Activated B cell treated with CpG ODN at 0.5 μM for 24 hours (primary cell): ENCODE measurements at regions not wholly inside any gene's neighbourhood (a gene's known extent, or its start where the extent isn't known, plus 50 kb on each side); places are given as distances from the start of the nearest gene placed in this dataset.

Source experiments
- ATAC-seq: fragments of 200-7000 bp; cut with Tn5 transposase; one replicate; pipeline ENCODE4 v1.10.0; 2021; ENCODE audit warnings: low read depth, mild to moderate bottlenecking, moderate library complexity
- CTCF ChIA-PET: fragments of 350-600 bp; sonication (Branson Sonifier 250); formaldehyde crosslinking; loops from one replicate; lab custom pipeline; 2021; ENCODE audit warnings: antibody characterized with exemption; lab: Charles Lee
- POLR2A ChIA-PET: fragments of 350-600 bp; sonication (Branson Sonifier 250); formaldehyde crosslinking; loops from one replicate; lab custom pipeline; 2021; ENCODE audit warnings: antibody characterized with exemption; lab: Charles Lee
- DNase-seq: peaks from one replicate; pipeline ENCODE4 v3.0.0; 2022
- H3K27ac Mint-ChIP-seq: one replicate; pipeline ENCODE4 v1.8.0; 2020; ENCODE audit warnings: mixed read lengths
- H3K27me3 Mint-ChIP-seq: one replicate; pipeline ENCODE4 v1.8.0; 2021; ENCODE audit warnings: mixed read lengths
- H3K36me3 Mint-ChIP-seq: one replicate; pipeline ENCODE4 v1.8.0; 2021; ENCODE audit warnings: low read depth, mixed read lengths
- H3K4me1 Mint-ChIP-seq: one replicate; pipeline ENCODE4 v1.8.0; 2021; ENCODE audit warnings: mixed read lengths
- H3K4me3 Mint-ChIP-seq: one replicate; pipeline ENCODE4 v1.8.0; 2020; ENCODE audit warnings: mild to moderate bottlenecking, mixed read lengths
- H3K9me3 Mint-ChIP-seq: one replicate; pipeline ENCODE4 v1.8.0; 2020; ENCODE audit warnings: mixed read lengths
- intact Hi-C: fragments of 100-400 bp; cut with micrococcal nuclease; formaldehyde crosslinking; loops from one replicate; pipeline ENCODE4 v1.15.1; 2024
- TF ChIP-seq, protein P1 (sequence below): fragments of 200-600 bp; IDR thresholded peaks from one replicate; pipeline ENCODE4 v1.8.0; 2022; ENCODE audit warnings: antibody characterized with exemption, mild to moderate bottlenecking

DNA sequence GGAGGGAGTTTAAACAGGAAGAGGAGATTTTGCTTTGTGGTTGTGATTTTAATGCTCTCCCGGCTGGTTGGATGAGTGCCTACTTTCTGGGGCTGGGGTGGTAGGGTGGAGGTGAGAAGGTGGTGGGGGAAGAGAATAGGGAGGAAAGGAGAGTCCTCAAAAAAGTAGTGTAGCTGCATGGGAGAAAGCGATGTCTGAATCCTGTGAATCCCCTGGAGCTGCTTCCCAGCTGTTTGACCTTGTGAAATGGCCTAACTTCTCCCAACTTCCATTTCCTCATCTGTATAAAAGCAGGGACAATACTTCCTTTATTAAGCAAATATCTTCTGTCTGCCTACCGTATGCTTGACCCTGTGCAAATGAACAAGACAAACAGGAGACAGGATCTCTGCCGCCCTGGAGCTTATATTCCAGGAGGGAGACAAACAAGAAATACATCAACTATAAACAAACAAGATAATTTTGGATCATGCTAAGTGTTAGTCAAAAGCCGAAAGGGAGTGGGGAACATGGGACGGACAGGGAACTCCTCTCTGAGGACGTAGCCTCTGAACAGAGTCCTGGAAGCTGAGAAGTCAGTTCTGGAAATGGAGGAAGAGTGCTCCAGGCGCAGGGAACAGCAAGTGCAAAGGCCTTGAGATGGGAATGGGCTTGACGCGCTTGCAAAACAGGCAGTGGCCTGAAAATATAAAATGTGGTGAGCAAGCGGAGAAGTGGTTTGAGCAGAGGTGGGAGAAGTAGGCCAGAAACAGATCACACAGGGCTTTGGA lies 103.5 kb downstream of the SPRY4 start:
- intact Hi-C loops: loop anchor here (5.0 to 10.0 kb wide), 4 partner anchors 106 to 1954 kb away; partner anchors contain the start of genes KCTD16, SPRY4 and YIPF5
- ATAC-seq (no peak), DNase-seq (no peak)
- ChIA-PET POLR2A (no interaction called here), CTCF (no interaction called here)
- Mint-ChIP-seq H3K4me3 (no peak overlapping the region), H3K27ac (no peak overlapping the region), H3K9me3 (peaks cover 2% of the 10 kb centered on the region), H3K36me3 (no peaks in the 10 kb centered on the region), H3K4me1 (peaks cover 28% of the 10 kb centered on the region), H3K27me3 (peaks cover 16% of the 10 kb centered on the region)
- TF ChIP-seq, protein P1, sequence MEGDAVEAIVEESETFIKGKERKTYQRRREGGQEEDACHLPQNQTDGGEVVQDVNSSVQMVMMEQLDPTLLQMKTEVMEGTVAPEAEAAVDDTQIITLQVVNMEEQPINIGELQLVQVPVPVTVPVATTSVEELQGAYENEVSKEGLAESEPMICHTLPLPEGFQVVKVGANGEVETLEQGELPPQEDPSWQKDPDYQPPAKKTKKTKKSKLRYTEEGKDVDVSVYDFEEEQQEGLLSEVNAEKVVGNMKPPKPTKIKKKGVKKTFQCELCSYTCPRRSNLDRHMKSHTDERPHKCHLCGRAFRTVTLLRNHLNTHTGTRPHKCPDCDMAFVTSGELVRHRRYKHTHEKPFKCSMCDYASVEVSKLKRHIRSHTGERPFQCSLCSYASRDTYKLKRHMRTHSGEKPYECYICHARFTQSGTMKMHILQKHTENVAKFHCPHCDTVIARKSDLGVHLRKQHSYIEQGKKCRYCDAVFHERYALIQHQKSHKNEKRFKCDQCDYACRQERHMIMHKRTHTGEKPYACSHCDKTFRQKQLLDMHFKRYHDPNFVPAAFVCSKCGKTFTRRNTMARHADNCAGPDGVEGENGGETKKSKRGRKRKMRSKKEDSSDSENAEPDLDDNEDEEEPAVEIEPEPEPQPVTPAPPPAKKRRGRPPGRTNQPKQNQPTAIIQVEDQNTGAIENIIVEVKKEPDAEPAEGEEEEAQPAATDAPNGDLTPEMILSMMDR: no peak

DNA sequence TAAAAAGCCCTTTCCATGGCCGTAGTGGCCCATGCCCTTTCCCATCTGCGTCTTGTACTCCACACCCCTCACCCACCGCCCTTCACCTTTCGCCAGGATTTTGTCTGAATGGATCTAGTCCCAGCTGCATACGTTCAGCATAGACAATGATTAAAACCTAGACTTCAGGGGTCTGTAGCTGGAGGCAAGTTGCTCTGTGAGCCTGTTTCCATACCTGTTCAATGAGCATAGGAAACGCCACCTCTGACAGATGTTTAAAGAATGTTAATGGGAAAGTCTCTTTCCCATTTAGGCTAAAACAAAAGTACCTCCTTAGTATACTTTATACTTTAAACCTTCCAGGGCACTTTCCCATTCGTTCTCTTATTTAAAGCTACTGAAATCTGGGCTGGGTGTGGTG lies 105.7 kb downstream of the SPRY4 start:
- TF ChIP-seq, protein P1: no peak
- CTCF ChIA-PET: no interaction called here
- intact Hi-C loops: no loop called here
- Mint-ChIP-seq H3K4me3 (no peak overlapping the region), H3K27ac (no peak overlapping the region), H3K36me3 (no peaks in the 10 kb centered on the region), H3K27me3 (peaks cover 15% of the 10 kb centered on the region), H3K4me1 (peaks cover 28% of the 10 kb centered on the region), H3K9me3 (peaks cover 2% of the 10 kb centered on the region)
- POLR2A ChIA-PET: no interaction called here
- ATAC-seq: no peak
- DNase-seq: no peak

DNA sequence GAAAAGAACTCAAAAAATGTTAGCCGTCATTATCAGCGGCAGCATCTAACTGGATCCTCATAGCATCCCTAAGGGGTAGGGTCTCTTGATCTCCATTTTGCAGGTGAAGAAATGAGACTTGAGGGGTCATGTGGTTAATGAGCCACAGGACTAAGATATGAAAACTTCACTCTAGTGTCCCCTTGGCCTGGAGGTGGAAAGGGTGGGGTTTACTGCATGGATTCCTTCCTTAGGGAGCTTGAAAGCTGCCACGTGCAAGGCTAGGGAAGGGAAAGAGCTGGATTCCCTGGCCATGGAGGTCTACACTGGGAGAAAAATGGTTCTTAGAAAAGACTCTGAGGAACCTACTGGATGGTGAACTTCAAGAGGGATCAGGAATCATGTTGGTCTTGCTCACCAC lies 107.9 kb downstream of the SPRY4 start:
- ATAC-seq (no peak), DNase-seq (no peak)
- Mint-ChIP-seq H3K27ac (no peak overlapping the region), H3K9me3 (no peaks in the 10 kb centered on the region), H3K27me3 (peaks cover 15% of the 10 kb centered on the region), H3K36me3 (no peaks in the 10 kb centered on the region), H3K4me1 (peaks cover 7% of the 10 kb centered on the region), H3K4me3 (no peak overlapping the region)
- ChIA-PET CTCF (no interaction called here), POLR2A (no interaction called here)
- TF ChIP-seq, protein P1: no peak
- intact Hi-C loops: no loop called here

DNA sequence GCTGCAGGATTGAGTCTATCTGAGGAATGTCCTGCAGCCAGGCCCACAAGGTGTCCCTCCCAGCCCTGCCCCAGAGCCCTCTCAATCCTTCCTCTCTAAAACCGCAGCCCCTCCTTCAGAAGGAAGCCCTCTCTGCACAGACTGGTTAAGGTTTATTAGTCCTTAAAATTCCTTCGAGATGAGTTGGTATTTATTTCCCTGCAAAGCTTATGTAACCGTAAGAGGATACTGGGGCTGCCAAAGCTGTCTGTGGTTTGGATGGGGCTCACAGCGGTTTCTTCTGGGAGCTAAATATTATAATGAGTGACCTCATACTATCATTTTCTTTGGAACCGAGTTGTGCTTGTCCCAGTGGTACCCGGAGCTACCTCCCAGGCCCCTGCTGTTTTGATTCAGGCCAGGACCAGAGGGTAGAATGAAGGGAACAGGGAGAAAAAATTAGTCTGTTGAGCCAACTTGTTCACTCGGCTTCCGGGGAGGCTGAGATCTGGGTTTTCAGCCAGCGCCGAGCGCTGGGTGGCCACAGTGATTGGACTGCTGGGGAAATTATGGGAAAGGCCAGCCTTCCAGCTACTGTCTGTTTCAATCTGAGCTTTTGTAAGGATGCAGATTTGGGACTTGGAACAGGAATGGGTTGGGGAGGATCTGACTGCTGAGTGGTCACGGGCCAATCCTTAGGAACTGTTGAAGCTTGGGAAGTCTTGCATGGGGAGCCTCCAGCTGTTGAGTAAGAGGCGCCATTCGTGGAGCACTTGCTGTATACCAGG lies 107.5 kb downstream of the NDFIP1 start:
- H3K27ac Mint-ChIP-seq: no peak overlapping the region
- H3K4me3 Mint-ChIP-seq: no peak overlapping the region
- no peaks in the 10 kb centered on the region for H3K4me1 Mint-ChIP-seq
- TF ChIP-seq, protein P1: no peak
- no peaks in the 10 kb centered on the region for H3K9me3 Mint-ChIP-seq
- CTCF ChIA-PET: no interaction called here
- intact Hi-C loops: no loop called here
- DNase-seq: no peak
- POLR2A ChIA-PET: no interaction called here
- H3K36me3 Mint-ChIP-seq: no peaks in the 10 kb centered on the region
- no peak for ATAC-seq
- peaks cover 15% of the 10 kb centered on the region for H3K27me3 Mint-ChIP-seq

DNA sequence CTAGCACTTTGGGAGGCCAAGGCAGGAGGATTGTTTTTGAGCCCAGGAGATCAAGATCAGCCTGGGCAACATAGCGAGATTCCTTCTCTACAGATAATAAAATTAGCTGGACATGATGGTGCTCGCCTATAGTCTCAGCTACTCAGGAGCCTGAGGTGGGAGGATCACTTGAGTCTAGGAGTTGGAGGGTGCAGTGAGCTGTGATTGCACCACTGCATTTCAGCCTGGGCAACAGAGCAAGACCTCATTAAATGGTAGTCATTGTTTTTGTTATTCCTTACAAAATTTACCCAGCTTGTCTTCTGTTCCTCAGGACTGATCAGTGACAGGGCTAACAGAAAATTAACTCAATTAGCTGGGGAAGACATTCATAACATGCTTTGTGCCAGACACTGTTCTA lies 104.5 kb downstream of the NDFIP1 start:
- Mint-ChIP-seq H3K4me3 (no peak overlapping the region), H3K9me3 (no peaks in the 10 kb centered on the region), H3K36me3 (no peaks in the 10 kb centered on the region), H3K27me3 (peaks cover 9% of the 10 kb centered on the region), H3K4me1 (no peaks in the 10 kb centered on the region), H3K27ac (no peak overlapping the region)
- ChIA-PET POLR2A (no interaction called here), CTCF (no interaction called here)
- TF ChIP-seq, protein P1: no peak
- no peak for ATAC-seq
- intact Hi-C loops: no loop called here
- no peak for DNase-seq
